ENCODE measurements at regions not wholly inside any gene's neighbourhood (a gene's known extent, or its start where the extent isn't known, plus 50 kb on each side); places are given as distances from the start of the nearest gene placed in this dataset.

DNA sequence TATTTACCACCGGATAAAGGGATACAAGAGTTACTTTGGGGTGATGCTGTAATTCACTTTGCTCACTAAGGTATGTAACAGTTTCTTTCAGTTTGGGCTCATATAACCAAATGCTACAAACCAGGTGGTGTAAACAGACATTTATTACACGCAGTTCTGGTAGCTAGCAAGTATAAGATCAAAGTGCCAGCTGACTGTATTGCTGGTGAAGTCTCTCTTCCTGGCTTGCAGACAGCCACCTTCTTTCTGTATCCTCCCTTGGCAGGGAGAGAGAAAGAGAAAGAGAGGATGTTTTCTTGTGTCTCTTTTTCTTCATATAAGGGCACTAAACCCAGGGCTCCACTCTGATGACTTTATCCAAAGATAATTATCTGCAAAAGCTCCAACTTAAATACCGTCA is 552.5 kb upstream of the FTMT start:
- no peak overlapping the region for H3K4me2 ChIP-seq
- H3K4me1 ChIP-seq (ENCODE audit: control insufficient read depth in 1 of 2, insufficient read depth in 2 of 2, low read depth in 1 of 2, low read length in 1 of 2) = no peaks in the 10 kb centered on the region; a peak in 1 of 4 replicates
- no peaks in the 10 kb centered on the region for H3K79me2 ChIP-seq (ENCODE audit: insufficient read depth)
- ChIA-PET POLR2A (no interaction called here), CTCF (no interaction called here)
- no peak for DNase-seq
- no peaks in the 10 kb centered on the region for H4K20me1 ChIP-seq (ENCODE audit: insufficient read depth)
- no peak overlapping the region for H2AFZ ChIP-seq (ENCODE audit: low read depth)
- H3K27ac ChIP-seq (ENCODE audit: low read depth in 2 of 2, low read length in 1 of 2) = no peak overlapping the region
- no peak for TF ChIP-seq MXI1 (IDR thresholded peaks at IDR 0.05; ENCODE audit: low read depth, low read length)
- TF ChIP-seq JUND (IDR thresholded peaks at IDR 0.05) = no peak
- no peak for TF ChIP-seq MEF2A (IDR thresholded peaks at IDR 0.05; ENCODE audit: borderline replicate concordance, low read depth)
- TF ChIP-seq NFIC (IDR thresholded peaks at IDR 0.05; ENCODE audit: borderline replicate concordance) = no peak
- no peak for TF ChIP-seq ELF1 (IDR thresholded peaks at IDR 0.05)
- TF ChIP-seq, protein P1, sequence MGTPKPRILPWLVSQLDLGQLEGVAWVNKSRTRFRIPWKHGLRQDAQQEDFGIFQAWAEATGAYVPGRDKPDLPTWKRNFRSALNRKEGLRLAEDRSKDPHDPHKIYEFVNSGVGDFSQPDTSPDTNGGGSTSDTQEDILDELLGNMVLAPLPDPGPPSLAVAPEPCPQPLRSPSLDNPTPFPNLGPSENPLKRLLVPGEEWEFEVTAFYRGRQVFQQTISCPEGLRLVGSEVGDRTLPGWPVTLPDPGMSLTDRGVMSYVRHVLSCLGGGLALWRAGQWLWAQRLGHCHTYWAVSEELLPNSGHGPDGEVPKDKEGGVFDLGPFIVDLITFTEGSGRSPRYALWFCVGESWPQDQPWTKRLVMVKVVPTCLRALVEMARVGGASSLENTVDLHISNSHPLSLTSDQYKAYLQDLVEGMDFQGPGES (IDR thresholded peaks at IDR 0.05; ENCODE audit: low read depth, low read length) = no peak
- TF ChIP-seq EP300 (IDR thresholded peaks at IDR 0.05; ENCODE audit: borderline replicate concordance in 1 of 2, low read depth in 1 of 2, low read length in 1 of 2) = no peak
- no peak for TF ChIP-seq RCOR1 (IDR thresholded peaks at IDR 0.05; ENCODE audit: low read length)
- no peak for TF ChIP-seq EZH2phosphoT487 (IDR thresholded peaks at IDR 0.05; ENCODE audit: borderline replicate concordance, low read depth)
- TF ChIP-seq FOSL2 (IDR thresholded peaks at IDR 0.05; ENCODE audit: borderline replicate concordance, low read depth) = no peak
- TF ChIP-seq, protein P2, sequence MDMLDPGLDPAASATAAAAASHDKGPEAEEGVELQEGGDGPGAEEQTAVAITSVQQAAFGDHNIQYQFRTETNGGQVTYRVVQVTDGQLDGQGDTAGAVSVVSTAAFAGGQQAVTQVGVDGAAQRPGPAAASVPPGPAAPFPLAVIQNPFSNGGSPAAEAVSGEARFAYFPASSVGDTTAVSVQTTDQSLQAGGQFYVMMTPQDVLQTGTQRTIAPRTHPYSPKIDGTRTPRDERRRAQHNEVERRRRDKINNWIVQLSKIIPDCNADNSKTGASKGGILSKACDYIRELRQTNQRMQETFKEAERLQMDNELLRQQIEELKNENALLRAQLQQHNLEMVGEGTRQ (IDR thresholded peaks at IDR 0.05; ENCODE audit: borderline replicate concordance, low read depth, low read length) = no peak
- TF ChIP-seq FOXJ3 (CRISPR knock-in tag; IDR thresholded peaks at IDR 0.05) = no peak
- TF ChIP-seq, protein P3, sequence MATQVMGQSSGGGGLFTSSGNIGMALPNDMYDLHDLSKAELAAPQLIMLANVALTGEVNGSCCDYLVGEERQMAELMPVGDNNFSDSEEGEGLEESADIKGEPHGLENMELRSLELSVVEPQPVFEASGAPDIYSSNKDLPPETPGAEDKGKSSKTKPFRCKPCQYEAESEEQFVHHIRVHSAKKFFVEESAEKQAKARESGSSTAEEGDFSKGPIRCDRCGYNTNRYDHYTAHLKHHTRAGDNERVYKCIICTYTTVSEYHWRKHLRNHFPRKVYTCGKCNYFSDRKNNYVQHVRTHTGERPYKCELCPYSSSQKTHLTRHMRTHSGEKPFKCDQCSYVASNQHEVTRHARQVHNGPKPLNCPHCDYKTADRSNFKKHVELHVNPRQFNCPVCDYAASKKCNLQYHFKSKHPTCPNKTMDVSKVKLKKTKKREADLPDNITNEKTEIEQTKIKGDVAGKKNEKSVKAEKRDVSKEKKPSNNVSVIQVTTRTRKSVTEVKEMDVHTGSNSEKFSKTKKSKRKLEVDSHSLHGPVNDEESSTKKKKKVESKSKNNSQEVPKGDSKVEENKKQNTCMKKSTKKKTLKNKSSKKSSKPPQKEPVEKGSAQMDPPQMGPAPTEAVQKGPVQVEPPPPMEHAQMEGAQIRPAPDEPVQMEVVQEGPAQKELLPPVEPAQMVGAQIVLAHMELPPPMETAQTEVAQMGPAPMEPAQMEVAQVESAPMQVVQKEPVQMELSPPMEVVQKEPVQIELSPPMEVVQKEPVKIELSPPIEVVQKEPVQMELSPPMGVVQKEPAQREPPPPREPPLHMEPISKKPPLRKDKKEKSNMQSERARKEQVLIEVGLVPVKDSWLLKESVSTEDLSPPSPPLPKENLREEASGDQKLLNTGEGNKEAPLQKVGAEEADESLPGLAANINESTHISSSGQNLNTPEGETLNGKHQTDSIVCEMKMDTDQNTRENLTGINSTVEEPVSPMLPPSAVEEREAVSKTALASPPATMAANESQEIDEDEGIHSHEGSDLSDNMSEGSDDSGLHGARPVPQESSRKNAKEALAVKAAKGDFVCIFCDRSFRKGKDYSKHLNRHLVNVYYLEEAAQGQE (IDR thresholded peaks at IDR 0.05; ENCODE audit: low read depth, low read length) = no peak
- TF ChIP-seq POLR2AphosphoS5 (IDR thresholded peaks at IDR 0.05; ENCODE audit: low read depth, low read length) = no peak
- no peak for TF ChIP-seq TCF12 (IDR thresholded peaks at IDR 0.05)
- TF ChIP-seq RXRA (IDR thresholded peaks at IDR 0.05; ENCODE audit: borderline replicate concordance, low read depth) = no peak
- TF ChIP-seq TEAD4 (IDR thresholded peaks at IDR 0.05; ENCODE audit: borderline replicate concordance, insufficient read depth) = no peak
- TF ChIP-seq, protein P4, sequence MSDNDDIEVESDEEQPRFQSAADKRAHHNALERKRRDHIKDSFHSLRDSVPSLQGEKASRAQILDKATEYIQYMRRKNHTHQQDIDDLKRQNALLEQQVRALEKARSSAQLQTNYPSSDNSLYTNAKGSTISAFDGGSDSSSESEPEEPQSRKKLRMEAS (IDR thresholded peaks at IDR 0.05; ENCODE audit: low read depth) = no peak
- no peak for TF ChIP-seq RAD21 (IDR thresholded peaks at IDR 0.05; ENCODE audit: low read length)
- H3F3A ChIP-seq (replicated peaks; ENCODE audit: insufficient read depth) = no peaks in the 10 kb centered on the region
- no peaks in the 10 kb centered on the region for H3K36me3 ChIP-seq (replicated peaks in 1 of 2; ENCODE audit: control insufficient read depth in 1 of 2, insufficient read depth in 2 of 2, low read length in 1 of 2)
- no peaks in the 10 kb centered on the region for H3K27me3 ChIP-seq (ENCODE audit: insufficient read depth)
- no peak overlapping the region for H3K4me3 ChIP-seq (ENCODE audit: low read depth in 2 of 2, low read length in 1 of 2)
- 94% methylated on average over 3 of the region's 3 CpGs for WGBS (ENCODE audit: low lambda C conversion rate)
- H3K9me3 ChIP-seq = no peaks in the 10 kb centered on the region
- H3K9me2 ChIP-seq = no peaks in the 10 kb centered on the region
- H3K9ac ChIP-seq = no peak overlapping the region

All from SK-N-SH (cell line).